Thoracic aorta (tissue), 2 donors: ENCODE measurements at regions not wholly inside any gene's neighbourhood (a gene's known extent, or its start where the extent isn't known, plus 50 kb on each side); places are given as distances from the start of the nearest gene placed in this dataset.
"Not testable (repeated sequence)": the region's sequence is repeated elsewhere in the genome, so short reads cannot be mapped to it uniquely, and the experiment has no call there.

Experiments
- ATAC-seq: fragments of 150-250 bp; one replicate; pipeline ENCODE4 v1.8.0; 2017; ENCODE audit warnings: low read depth; ENCODE audit not compliant: insufficient number of reproducible peaks, low FRiP score
- DNase-seq: peaks from one replicate; pipeline ENCODE4 v3.0.0-alpha.2; 2020; ENCODE audit warnings: low spot score
- H3K27ac ChIP-seq, 2 donors: fragments of 200-600 bp; sonication (generic); 1 replicate in 1 of 2; 2 replicates in 1 of 2; pipeline ENCODE4 v1.5.1; 2016; ENCODE audit warnings: mild to moderate bottlenecking in 2 of 2, moderate library complexity in 2 of 2
- H3K27me3 ChIP-seq: fragments of 200-600 bp; sonication (generic); replicated peaks from 2 replicates; pipeline ENCODE4 v1.6.0; 2016; ENCODE audit warnings: mild to moderate bottlenecking; ENCODE audit not compliant: insufficient read depth
- H3K36me3 ChIP-seq: fragments of 200-600 bp; sonication (generic); one replicate; pipeline ENCODE4 v1.5.1; 2016
- H3K4me1 ChIP-seq, 2 donors: fragments of 200-600 bp; sonication (generic); 1 replicate in 1 of 2; 2 replicates in 1 of 2; pipeline versions ENCODE4 v1.5.1 to v1.6.0; 2016; ENCODE audit warnings: low read depth in 2 of 2, mild to moderate bottlenecking in 1 of 2; ENCODE audit not compliant: control insufficient read depth in 1 of 2
- H3K4me3 ChIP-seq: fragments of 200-600 bp; sonication (generic); 2 replicates; pipeline ENCODE4 v1.5.1; 2016; ENCODE audit warnings: mild to moderate bottlenecking
- H3K9me3 ChIP-seq: fragments of 200-600 bp; sonication (generic); 2 replicates; pipeline ENCODE4 v1.5.1; 2016
- TF ChIP-seq, protein P1 (sequence below): fragments of 200-600 bp; sonication (generic); IDR thresholded peaks from one replicate; pipeline ENCODE4 v1.5.1; 2019; ENCODE audit warnings: antibody characterized with exemption

GRCh38 chr10:27349987-27350386 is 109.4 kb upstream of the ACBD5 start:
- no peak for ATAC-seq
- Histone ChIP-seq H3K4me3 (no peak overlapping the region), H3K27me3 (no peaks in the 10 kb centered on the region), H3K4me1 (peaks cover 0 to 10% of the 10 kb centered on the region in 2 donors), H3K36me3 (no peaks in the 10 kb centered on the region), H3K9me3 (no peaks in the 10 kb centered on the region), H3K27ac (no peak overlapping the region)
- TF ChIP-seq, protein P1, sequence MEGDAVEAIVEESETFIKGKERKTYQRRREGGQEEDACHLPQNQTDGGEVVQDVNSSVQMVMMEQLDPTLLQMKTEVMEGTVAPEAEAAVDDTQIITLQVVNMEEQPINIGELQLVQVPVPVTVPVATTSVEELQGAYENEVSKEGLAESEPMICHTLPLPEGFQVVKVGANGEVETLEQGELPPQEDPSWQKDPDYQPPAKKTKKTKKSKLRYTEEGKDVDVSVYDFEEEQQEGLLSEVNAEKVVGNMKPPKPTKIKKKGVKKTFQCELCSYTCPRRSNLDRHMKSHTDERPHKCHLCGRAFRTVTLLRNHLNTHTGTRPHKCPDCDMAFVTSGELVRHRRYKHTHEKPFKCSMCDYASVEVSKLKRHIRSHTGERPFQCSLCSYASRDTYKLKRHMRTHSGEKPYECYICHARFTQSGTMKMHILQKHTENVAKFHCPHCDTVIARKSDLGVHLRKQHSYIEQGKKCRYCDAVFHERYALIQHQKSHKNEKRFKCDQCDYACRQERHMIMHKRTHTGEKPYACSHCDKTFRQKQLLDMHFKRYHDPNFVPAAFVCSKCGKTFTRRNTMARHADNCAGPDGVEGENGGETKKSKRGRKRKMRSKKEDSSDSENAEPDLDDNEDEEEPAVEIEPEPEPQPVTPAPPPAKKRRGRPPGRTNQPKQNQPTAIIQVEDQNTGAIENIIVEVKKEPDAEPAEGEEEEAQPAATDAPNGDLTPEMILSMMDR, result no peak
- no peak for DNase-seq

- not testable (repeated sequence) for DNase-seq, ATAC-seq, H3K4me1 ChIP-seq, H3K4me3 ChIP-seq, H3K9me3 ChIP-seq, H3K27ac ChIP-seq, H3K36me3 ChIP-seq, H3K27me3 ChIP-seq
These were observed 107.2 kb upstream of the ACBD5 start for GRCh38 chr10:27347827-27348207.

DNA sequence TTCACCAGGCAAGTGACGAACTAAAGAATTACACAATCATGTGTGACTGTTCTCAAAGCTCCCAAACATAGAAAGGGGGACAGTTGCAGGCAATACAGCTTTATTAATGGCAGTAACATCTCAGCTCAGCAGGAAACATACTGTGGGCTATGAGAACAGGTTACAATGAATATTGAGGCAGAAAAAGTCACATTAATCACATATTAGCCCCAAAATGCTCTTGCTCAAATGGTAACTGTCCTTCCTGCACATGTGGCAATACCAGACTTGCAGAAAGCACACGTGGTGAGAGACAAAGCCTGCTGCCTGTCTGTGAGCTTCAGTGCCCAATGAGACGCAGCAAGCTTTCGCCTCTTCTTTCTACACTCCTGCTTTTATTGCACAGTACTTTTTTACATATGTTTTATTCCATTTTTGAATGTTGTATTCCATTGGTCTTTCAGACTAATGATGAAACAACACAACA is 104.9 kb upstream of the ACBD5 start:
- ATAC-seq, result no peak
- Histone ChIP-seq H3K36me3 (no peaks in the 10 kb centered on the region), H3K27me3 (no peaks in the 10 kb centered on the region), H3K4me3 (no peak overlapping the region), H3K27ac (no peak overlapping the region), H3K4me1 (no peaks in the 10 kb centered on the region), H3K9me3 (no peaks in the 10 kb centered on the region)
- TF ChIP-seq, protein P1, result no peak
- no peak for DNase-seq

GRCh38 chr10:27344568-27345454 is 104.2 kb upstream of the ACBD5 start:
- Histone ChIP-seq H3K4me3 (no peak overlapping the region), H3K27ac (no peak overlapping the region), H3K27me3 (no peaks in the 10 kb centered on the region), H3K9me3 (no peaks in the 10 kb centered on the region), H3K4me1 (no peaks in the 10 kb centered on the region), H3K36me3 (no peaks in the 10 kb centered on the region)
- ATAC-seq (no peak), DNase-seq (no peak)
- TF ChIP-seq, protein P1, result no peak

DNA sequence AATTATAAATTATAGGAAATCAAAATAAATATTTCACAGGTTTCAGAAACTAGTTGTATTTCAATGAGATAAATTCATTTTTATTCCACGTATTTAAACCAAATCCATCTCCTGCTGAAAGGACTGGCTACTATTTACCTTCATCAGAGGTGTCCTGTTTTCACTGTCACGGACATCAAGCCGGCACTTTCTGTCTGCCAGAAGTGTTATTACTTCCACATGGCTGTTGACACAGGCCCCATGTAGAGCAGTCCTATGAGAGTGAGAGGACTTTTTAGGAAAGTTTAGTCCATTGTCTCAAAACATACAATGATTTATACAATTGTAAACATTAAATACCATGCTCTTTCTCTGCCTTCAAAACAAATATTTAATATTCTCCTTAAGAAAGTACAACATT is 100.4 kb upstream of the ACBD5 start:
- Histone ChIP-seq H3K9me3 (no peaks in the 10 kb centered on the region), H3K4me1 (no peaks in the 10 kb centered on the region), H3K27ac (no peak overlapping the region), H3K4me3 (no peak overlapping the region), H3K36me3 (no peaks in the 10 kb centered on the region), H3K27me3 (no peaks in the 10 kb centered on the region)
- DNase-seq (no peak), ATAC-seq (no peak)
- TF ChIP-seq, protein P1, result no peak

GRCh38 chr10:27335246-27335645 is 94.6 kb upstream of the ACBD5 start:
- not testable (repeated sequence) for H3K4me1 ChIP-seq, H3K9me3 ChIP-seq, H3K27me3 ChIP-seq, ATAC-seq, DNase-seq, H3K36me3 ChIP-seq, H3K27ac ChIP-seq, H3K4me3 ChIP-seq
